CD4-positive, alpha-beta T cell treated with Interleukin-12 subunit alpha and Interleukin-12 subunit beta, for 1 hour (primary cell): ENCODE measurements at regions not wholly inside any gene's neighbourhood (a gene's known extent, or its start where the extent isn't known, plus 50 kb on each side); places are given as distances from the start of the nearest gene placed in this dataset.
"Not testable (repeated sequence)": the region's sequence is repeated elsewhere in the genome, so short reads cannot be mapped to it uniquely, and the experiment has no call there.

Experiments
- DNase-seq: peaks from one replicate; pipeline ENCODE4 v3.0.0-alpha.2; 2020

DNA sequence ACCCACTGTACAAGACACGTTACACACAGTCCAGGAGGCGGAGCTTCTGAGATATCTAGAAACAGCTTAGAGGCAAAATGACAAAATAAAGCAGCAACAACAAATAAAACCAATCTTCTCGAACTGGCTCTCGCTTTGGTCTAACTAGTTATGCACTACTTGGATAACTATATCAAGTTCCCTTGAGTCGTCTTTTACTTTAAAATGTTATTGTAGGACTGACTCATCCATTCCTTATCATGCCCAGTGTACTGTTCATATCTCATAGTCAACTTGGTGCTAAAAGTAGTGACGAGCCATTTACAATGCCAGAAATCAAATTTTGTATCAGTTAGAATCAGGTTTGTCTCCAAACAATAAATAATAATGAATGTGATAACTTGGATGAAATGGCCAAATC, 102.5 kb upstream of the SLC35G4 start:
- no peak for DNase-seq

DNA sequence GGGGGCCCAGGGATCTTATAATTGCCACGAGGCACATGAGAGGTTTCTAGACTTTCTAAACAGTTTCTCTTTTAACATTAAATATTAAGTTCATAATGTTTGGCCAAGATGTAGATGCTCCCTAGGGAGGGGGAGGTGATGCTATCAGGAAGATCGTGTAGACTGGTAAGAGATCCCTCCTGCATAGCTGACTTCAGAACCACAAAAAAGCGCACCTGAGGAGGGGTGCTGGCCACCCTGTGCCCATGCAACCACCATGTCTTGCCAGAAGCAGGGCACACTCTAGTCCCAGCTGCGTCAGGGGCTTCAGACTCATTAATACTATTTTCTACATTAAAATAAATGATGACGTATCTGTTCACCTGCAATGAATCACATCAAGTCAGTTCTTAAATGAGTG, 103.4 kb upstream of the SLC35G4 start:
- no peak for DNase-seq

DNA sequence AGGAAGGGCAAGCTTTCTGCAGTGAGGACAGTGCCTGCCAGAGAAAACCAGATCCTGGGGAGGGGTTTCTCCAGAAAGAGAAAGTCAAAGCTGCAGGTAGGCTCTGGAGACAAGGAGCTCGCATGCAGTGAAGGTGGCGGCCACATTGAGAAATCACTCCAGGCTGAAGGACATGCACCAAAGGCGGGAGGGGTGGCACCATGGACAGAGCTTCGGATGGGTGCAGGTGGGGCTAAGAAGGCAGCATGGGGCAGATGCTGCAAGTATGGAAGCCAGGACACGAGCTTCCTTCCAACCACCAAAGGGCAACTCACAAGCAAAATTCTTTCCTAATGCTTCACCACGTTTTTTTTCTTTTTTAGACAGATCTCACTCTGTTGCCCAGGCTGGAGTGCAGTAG, 104.4 kb upstream of the SLC35G4 start:
- DNase-seq, result no peak

DNA sequence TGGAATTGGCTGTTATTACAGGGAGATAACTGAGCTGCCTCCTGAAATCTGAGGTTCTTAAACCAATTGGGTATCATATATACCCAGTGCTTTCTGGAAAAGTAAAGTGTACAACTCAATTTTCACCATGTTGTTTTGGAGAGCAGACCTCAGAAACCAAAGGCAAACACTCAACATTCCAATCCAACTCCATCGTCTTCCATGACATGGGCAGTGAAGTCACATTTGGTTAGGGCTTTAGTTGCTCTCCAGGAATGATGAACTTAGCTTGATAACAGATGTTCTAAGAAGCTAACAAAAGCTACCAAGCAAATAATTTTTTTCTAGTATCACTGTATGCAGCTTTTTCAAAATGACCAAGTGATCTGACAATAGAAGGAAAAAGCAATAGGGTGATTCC, 107.0 kb upstream of the SLC35G4 start:
- DNase-seq, result no peak

DNA sequence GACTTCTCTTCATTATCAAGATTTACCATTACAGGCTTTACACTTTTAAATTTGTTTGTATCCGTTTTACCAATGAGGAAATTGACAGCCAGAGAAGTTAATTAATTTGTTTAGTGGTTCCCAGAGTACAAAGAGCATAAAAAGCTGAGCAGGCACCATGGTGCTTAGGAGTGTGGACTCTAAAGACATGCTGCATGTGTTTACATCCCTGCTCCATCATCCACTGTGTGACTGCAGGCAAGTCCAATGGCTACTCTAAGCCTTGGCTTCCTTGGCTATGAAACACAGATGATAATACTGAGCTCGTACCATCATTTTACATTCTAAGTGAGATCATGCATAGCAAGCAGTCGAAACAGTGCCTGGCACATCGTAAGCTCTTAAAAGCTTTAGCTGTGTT, 108.0 kb upstream of the SLC35G4 start:
- DNase-seq, result no peak

DNA sequence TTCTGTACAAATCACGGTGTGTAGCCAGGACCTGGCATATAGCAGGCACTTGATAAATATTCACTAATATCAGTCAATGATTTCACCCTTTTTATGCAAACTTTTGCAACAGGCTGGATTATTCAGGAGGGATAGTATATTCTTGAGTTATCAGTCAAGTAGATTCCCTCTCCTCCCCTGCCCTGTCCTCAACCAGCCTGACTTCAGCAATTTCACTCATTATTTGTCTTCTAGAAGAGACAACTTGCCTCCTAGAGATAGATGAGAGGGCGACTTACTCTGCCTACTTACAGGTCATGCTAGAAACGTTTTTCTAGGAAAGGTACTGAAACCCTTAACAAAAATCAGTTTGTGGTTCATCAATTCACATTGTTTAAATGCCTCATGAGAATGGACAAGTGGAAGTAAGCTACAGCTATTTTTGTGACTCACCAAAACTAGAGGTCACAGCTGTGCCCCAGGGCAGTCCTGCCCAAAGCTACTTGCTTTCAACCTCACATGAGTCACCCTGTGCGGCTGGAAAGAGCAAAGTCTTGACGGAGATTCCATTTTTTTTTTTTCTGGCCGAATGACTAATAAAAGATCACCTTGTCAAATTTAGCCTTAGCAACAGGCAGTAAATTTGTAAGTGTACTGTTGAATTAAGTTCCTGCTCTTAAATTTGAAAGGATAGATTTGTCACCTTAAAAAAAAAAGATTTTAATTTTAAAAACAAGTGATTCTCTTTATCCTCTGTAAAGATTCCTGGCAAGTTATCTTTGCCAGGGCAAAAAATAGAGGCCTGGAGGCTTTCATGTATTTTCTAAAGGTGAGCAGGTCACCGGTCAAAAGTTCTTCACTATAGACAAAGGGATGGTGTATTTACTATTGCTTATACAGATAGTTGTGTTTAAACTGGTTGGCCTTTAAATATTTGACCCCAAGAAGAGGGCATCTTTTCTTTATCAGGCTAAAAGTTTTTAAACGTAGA, 109.0 kb upstream of the SLC35G4 start:
- no peak for DNase-seq

DNA sequence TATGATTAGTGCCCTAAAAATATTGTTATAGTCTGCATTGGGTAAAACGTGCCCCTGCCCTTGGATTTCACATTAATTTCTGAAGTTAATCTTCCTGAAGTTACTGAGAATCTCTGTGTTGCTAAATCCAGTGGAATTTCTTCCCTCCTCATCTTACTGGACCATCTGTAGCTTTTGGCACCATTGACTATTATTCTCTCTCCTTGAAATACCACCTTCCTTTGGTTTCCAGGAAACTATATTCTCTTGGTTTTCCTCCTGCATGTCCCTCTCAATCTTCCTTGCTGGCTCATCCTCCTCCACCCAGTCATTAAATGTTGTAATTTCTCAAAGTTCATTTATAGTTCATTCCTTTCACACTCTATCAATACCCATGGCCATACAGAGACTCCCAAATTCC, 110.6 kb upstream of the SLC35G4 start:
- no peak for DNase-seq

DNA sequence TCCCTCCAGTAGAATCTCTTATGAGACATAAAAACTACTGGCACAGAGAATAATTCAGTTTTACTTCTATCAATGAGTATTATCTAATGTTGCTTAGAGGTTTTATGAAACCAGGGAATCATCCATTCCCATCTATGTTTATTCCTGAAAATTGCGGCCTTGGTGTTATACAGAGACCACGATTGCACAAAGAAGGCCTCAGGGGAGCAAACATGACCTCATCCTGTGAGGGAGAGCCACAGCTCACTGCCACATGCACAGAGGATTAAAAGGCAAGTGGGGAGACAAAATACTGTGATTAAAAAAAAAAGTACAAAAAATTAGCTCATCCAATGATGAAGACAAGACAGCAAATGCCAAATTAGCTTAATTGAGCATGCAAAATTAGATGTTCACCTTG, 111.8 kb upstream of the SLC35G4 start:
- DNase-seq, result no peak

DNA sequence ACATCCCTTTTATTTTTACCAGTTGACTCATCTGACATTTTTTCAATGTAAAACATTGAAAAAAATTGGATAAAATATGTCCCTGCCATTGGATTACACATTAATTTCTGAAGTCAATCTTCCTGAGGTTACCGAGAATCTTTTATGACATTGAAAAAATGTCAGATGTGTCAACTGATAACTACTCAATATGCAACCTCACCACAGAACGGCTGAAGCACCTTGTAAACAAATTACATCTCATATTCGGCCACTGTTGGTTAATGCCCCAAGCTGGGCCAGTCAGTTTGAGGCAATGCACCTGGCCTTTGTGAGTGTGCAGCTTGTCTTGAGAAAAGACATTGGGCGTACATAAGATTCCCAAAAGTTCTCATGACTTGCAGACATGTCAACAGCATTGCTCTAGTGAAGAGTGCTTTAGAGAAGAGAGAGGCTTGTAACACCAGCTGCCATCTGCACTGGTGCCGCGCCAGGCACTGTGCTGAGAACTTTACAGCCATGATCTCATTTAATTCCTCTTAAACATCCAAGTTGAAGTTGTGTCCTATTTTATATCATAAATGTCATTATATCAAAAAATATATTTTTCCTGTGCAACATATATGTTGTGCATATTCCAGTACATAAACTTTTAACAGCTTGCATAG, 112.7 kb upstream of the SLC35G4 start:
- DNase-seq, result no peak

DNA sequence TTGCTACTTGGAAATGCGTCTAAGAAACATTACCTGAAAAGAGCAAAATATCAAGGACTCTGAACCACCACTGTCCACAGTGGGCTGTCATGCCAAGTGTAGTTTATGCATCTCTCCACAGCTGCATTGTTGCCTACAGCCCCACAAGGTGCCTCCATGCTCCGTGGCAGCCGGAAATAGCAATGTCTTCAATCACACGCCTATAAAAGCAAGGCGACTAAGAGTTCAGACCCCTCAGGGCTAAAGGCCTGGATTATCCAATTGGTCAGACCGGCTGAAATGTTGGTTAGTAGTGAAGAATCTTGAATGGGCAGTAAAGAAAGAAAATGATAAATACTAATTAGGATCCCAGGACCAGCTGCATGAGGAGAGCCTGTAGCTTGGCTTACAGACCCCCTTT, 114.0 kb upstream of the SLC35G4 start:
- no peak for DNase-seq

DNA sequence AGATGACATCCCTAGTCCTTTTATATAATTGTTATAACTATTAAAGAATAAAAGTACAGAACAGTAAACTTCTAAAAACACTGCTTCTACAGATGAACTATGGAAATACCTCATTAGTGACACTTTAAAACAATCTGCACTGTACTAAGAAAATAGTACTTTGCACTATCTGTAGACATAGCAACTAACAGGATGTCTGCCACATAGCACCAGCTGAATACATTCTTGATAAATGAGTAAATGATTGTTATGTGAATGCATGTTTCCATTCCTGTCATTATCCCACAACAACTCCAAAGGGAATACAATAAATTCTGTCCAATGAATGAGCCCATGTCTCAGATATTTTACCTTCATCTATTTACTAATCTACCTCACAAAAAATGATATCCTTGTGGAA, 115.3 kb upstream of the SLC35G4 start:
- DNase-seq, result no peak

DNA sequence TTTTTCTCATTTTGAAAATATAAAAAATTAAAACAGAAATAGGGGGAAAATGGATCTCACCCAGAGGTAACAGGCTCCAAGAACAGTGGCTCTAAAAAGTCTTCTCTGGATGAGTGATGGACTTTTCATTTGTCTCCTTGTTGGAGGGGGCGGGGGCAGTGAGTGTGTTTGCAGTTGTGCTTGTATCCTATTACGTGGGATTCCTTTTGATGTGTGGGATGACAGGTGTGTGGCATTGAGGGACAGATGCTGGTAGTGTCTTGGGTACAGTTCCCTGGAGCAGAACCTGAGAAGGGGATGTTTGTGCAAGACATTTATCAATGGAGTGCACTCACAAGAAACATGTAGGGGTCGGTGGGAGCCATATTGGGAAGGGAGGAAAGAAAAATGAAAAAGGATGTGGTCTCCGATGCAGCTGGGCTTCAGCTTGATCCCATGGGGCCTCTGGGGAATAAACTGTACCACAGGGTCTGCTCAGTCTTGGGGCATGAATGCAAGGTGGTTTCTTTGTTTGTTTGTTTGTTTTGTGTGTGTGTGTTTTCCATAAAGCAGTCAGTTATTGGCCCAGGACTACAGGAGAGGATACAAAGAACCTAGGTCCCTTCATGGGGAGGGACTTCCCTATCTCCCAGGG, 120.0 kb upstream of the SLC35G4 start:
- no peak for DNase-seq

DNA sequence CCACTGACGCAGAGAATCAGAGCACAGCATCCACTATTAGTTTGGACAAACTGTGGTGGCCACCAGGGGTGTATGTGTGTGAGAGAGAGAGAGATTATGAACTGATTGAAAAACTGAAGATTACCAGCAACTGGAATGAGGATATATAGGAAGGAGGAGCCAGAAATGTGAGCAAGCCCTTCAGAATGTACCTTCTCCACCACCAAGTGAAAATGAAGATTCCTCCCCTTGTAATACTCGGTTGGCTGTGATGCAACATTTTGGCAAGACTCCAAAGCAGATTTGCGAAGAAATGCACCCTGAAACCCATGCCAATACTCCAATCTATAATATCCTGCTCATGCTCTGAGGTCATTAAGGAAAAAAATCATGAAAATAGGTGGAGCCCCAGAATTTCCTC, 121.2 kb upstream of the SLC35G4 start:
- DNase-seq, result no peak

DNA sequence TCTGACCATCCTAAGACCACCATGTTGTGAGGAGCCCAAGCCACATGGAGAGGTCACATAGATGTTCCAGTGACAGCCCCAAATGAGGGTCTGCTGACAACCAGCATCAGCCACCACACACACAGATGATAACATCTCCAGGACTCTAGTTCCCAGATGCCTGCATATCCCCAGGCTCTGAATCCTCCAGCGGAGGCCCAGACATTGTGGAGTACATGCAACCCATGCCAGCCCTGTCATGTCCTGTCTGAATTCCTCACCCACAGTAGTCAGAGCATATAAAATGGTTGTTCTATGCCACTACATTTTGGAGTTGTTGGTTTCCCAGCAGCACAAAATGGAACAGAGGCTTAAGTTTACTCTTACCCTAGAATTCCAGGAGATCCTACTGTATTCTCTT, 122.0 kb upstream of the SLC35G4 start:
- DNase-seq, result no peak

DNA sequence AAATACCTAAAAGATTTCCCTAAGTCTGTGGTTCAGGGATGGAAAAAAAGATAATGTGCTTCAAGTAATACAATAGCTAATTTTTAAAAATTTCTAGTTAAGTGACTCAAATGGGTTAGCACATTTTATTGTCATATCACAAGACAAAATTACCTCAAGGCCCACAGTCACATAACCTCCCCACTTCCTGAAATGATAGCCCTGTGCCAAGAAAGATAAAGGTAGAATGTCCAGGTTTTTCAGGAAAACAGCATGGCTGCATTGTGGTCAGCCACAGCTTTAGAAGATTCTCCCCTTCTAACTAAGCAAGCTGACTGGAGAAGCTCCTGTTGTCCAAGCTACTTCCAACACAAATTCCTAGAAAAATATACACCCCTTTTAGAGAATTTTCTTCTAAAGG, 127.1 kb upstream of the SLC35G4 start:
- no peak for DNase-seq

DNA sequence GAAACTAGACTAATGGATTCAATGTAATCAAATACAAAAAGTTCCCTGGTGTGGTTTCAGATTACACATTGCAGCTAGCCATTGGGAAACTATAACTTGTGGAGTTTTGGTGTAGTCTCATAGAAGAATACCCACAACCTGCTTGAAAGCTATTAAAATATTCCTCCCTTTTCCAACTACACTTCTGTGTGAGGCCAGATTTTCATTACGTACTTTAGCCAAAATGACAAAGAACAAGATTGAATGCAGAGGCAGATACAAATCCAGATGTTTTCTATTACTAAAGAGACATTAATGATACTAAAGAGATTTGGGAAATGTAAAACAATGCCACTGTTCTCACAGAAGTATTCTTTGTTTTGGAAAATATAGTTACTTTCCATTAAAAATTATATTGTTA, 128.7 kb upstream of the SLC35G4 start:
- no peak for DNase-seq

DNA sequence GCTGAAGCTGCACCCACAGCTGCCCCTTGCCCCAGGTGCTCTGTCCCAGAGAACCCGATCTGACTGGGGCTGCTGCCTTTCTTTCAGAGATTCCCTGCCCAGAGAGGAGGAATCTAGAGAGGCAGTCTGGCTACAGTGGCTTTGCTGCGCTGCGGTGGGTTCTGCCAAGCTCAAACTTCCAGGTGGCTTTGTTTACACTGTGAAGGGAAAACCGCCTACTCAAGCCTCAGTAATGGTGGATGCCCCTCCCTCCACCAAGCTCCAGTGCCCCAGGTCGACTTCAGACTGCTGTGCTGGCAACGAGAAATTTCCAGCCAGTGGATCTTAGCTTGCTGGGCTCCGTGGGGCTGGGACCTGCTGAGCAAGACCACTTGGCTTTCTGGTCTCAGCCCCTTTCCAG, 130.4 kb upstream of the SLC35G4 start:
- DNase-seq, result not testable (repeated sequence)

DNA sequence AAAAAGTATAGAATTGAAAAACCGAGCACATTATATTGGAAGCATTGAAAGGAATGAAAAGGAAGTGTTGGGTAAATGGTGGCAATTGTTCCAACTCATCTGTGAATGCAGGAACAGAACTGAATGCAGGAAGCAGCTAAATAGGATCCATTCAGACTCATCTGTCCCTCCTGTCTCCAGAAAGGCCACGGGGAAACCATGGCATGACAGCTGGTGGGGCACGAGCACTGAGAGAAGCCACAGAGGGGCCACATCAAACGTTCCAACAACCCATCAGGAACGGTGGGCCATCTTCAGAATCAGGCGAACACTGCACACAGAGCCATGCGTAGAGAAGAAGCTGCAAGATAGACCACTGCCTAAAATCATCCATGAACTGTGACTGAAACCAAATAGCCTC, 138.5 kb upstream of the SLC35G4 start:
- DNase-seq, result no peak

DNA sequence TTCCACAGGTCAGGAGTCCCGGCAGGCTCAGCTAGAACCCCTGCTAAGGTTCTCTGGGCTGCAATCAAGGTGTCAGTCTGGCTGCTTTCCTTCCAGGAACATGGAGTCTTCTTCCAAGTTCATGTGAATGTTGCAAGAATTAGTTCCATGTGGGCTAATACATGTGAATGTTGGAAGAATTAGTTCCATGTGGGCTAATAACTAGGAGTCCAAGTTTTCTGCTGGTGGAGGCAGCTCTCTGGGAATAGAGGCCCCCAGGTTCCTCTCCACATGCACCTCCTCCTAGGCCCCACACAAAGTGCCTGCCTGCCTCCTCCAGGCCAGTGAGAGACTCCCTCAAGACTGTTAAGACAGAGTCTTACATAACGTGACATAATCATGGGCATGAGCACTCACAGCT, 140.8 kb upstream of the SLC35G4 start:
- no peak for DNase-seq

DNA sequence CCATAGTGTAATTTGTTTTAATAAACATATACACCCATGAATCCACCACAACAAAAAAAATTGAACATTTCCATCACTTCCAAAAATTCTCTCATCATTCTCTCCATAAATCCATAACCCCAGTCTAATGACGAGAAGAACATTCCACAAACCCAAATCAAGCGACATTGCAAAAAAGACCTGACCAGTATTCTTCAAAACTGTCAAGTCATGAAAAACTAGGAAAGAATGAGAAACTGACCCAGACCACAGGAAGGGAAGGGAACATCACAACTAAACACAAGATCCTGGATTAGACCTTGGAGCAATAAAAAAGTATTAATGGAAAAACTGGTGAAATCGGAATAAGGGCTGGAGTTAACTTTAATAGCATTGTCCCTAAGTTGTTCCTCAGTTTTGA, 141.3 kb upstream of the SLC35G4 start:
- DNase-seq, result no peak

DNA sequence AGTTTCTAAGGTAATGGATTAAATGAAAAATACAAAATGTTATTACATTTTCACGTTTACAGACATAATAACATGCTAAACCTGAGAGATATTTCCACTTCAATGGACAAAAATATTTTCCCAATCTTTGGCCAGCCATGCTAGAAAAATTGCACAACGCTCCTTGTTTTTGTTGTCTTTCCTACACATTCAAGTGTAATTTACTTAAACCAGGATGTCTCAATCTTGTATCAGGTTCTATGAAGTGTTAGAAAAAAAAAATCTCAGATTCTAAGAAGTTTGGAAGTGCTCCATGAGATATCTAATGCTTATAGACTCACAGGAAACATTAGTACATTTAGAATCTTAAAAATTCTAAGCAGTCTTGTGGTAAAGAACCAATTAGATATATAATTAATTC, 141.8 kb upstream of the SLC35G4 start:
- DNase-seq, result no peak

DNA sequence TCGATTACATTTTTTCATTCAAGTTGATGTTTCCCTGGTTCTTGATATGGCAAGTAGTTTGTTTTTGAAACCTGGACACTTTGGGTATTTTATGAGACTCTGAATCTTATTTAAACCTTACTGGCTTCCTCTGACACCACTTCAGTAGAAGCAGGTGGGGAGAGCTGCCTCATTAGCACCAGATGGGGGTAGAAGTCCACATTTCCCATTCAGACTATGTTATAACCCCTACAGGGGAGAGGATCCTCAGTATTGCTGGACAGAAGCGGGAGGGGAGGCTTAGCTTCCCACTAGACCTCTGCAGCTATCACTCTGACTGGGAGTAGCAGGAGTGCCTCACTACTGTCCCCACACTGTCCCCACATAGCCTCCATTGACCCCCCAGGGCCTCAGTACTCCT, 145.3 kb upstream of the SLC35G4 start:
- no peak for DNase-seq

DNA sequence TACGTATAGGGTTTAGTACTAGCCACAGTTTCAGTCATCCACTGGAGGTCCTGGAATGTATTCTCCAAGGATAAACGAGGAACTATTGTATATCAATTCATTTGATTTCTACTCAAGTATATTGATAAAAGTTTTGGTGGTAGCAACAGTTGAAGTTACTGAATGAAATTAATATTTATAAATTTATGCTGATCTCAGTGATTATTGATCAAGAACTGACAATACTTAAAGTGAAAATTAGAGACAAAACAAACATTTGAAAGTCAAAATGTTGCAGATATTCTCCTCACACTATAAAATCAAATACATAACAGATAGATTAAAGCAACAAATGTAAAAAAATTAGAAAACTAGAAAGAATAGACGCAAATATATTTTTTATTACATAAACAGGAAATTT, 150.9 kb upstream of the SLC35G4 start:
- no peak for DNase-seq

DNA sequence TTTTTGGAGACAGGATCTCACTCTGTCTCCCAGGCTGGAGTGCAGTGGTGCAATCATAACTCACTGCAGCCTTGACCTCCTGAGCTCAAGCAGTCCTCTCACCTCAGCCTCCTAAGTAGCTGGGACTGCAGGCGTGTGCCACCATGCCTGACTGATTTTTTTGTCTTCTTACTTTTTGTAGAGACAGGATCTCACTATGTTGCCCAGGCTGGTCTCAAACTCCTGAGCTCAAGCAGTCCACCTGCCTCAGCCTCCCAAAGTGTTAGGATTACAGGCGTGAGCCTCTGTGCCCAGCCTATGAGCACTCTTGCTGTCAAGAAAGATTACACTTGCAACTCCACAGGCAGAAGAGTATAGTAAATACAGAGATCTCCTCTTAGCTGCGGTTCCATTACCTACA, 151.5 kb upstream of the SLC35G4 start:
- not testable (repeated sequence) for DNase-seq
